OCI-LY3 (cell line): ENCODE measurements at regions not wholly inside any gene's neighbourhood (a gene's known extent, or its start where the extent isn't known, plus 50 kb on each side); places are given as distances from the start of the nearest gene placed in this dataset.

Experiments used
- H2AFZ ChIP-seq: fragments of 200-600, 300-600 bp; shearing (Covaris generic); 2 replicates; pipeline ENCODE4 v1.6.0; 2014; ENCODE audit warnings: antibody characterized with exemption, low read depth, low read length
- H3K27ac ChIP-seq: fragments of 200-600, 300-600 bp; sonication (generic); 2 replicates; pipeline ENCODE4 v1.5.1; 2014; ENCODE audit warnings: mild to moderate bottlenecking, low read length, moderate library complexity, mixed read lengths
- H3K27me3 ChIP-seq: fragments of 200-600, 300-600 bp; sonication (generic); 2 replicates; pipeline ENCODE4 v1.6.1; 2014; ENCODE audit warnings: low read depth, low read length, mixed read lengths
- H3K36me3 ChIP-seq: fragments of 200-600, 300-600 bp; sonication (generic); replicated peaks from 2 replicates; pipeline ENCODE3; 2014; ENCODE audit warnings: low read depth, low read length, mixed read lengths
- H3K4me1 ChIP-seq: fragments of 300-600, 200-600 bp; sonication (generic); 2 replicates; pipeline ENCODE4 v1.6.1; 2014; ENCODE audit warnings: low read length, mixed read lengths
- H3K4me2 ChIP-seq: fragments of 200-600, 300-600 bp; sonication (generic); 2 replicates; pipeline ENCODE4 v1.6.1; 2014; ENCODE audit warnings: low read length, mixed read lengths
- H3K4me3 ChIP-seq: fragments of 300-600, 200-600 bp; sonication (generic); 2 replicates; pipeline ENCODE4 v1.5.1; 2014; ENCODE audit warnings: antibody characterized with exemption, mild to moderate bottlenecking, low read length, moderate library complexity
- H3K79me2 ChIP-seq: fragments of 300-600, 200-600 bp; shearing (Covaris generic); 2 replicates; pipeline ENCODE4 v1.6.1; 2014; ENCODE audit warnings: mild to moderate bottlenecking, low read length, mixed read lengths
- H3K9ac ChIP-seq: fragments of 300-600, 200-600 bp; shearing (Covaris generic); 2 replicates; pipeline ENCODE4 v1.6.0; 2014; ENCODE audit warnings: mild to moderate bottlenecking, low read length, moderate library complexity
- H3K9me3 ChIP-seq: fragments of 200-600, 300-600 bp; shearing (Covaris generic); 2 replicates; pipeline ENCODE4 v1.6.1; 2014; ENCODE audit warnings: low read length, mixed read lengths; ENCODE audit not compliant: insufficient read depth
- H4K20me1 ChIP-seq: fragments of 200-600, 300-600 bp; sonication (generic); 2 replicates; pipeline ENCODE4 v1.6.1; 2016; ENCODE audit warnings: low read length, mixed read lengths; ENCODE audit not compliant: insufficient read depth
- EZH2phosphoT487 ChIP-seq: fragments of 200-600 bp; shearing (Covaris generic); IDR thresholded peaks from 2 replicates; pipeline ENCODE4 v1.6.1; 2018; ENCODE audit warnings: antibody characterized with exemption, mixed run types, low read depth
- TF ChIP-seq, protein P1 (sequence below): fragments of 200-600, 300-600 bp; sonication (generic); IDR thresholded peaks from 2 replicates; pipeline ENCODE4 v1.5.1; 2014; ENCODE audit warnings: antibody characterized with exemption, low read length, low read depth

DNA sequence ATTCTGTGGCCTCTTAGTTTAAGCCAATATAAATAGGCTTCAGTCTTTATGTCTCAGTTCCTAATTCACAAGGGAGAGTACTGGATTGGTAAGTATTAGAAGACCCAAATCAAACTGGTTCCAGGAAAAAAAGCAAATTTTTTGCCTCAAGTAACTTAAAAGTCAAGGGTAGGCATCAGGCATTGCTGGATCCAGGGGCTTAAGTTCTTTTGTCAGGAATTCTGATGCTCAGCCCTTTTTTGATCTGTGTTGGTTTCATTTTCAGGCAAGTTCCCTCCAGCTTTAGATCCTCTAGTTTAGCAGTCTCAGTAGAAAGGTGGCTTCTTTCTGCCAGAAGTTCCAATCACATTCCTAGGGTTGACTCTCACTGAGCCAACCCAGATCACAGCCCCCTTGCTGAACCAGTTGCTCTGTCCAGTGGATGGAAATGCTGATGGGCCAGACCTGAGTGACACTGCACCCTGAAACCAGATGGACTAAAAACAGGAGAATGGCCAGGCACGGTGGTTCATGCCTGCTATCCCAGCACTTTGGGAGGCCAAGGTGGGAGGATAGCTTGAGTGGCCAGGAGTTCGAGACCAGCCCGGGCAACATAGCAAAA is 253.5 kb downstream of the SHQ1 start:
- H4K20me1 ChIP-seq: no peaks in the 10 kb centered on the region

DNA sequence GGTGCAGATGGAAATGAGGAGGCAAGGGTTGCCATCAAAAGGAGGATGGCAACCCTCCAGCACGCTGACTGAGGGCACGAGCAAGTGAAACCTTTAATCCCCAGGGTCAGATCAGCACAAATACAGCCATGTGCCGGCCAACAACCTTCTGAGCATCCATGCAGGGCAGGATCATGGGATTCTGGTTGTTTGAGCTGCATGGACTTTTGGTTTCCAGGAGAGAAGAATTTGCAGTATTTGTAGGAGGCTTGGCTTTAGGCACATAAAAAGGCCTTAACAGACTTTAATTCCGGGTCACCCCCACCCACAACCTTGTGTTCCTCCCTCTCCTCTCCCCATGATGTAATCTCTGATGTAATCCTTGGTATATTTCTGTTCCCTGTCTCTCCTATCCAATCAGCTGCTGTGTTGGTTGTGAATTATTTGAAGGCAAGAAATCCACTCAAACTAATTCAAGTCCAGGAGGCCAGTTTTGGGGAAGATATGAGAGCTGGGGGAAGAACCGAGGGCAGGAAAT is 254.3 kb downstream of the SHQ1 start:
- Histone ChIP-seq H3K4me3 (no peak overlapping the region), H3K4me1 (no peaks in the 10 kb centered on the region), H3K4me2 (no peak overlapping the region)

More for the DNA sequence above, 253.5 kb downstream of the SHQ1 start:
- no peaks in the 10 kb centered on the region for H3K79me2 ChIP-seq
- no peak overlapping the region for H3K27ac ChIP-seq
- TF ChIP-seq EZH2phosphoT487: no peak
- TF ChIP-seq, protein P1, sequence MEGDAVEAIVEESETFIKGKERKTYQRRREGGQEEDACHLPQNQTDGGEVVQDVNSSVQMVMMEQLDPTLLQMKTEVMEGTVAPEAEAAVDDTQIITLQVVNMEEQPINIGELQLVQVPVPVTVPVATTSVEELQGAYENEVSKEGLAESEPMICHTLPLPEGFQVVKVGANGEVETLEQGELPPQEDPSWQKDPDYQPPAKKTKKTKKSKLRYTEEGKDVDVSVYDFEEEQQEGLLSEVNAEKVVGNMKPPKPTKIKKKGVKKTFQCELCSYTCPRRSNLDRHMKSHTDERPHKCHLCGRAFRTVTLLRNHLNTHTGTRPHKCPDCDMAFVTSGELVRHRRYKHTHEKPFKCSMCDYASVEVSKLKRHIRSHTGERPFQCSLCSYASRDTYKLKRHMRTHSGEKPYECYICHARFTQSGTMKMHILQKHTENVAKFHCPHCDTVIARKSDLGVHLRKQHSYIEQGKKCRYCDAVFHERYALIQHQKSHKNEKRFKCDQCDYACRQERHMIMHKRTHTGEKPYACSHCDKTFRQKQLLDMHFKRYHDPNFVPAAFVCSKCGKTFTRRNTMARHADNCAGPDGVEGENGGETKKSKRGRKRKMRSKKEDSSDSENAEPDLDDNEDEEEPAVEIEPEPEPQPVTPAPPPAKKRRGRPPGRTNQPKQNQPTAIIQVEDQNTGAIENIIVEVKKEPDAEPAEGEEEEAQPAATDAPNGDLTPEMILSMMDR: no peak
- H3K36me3 ChIP-seq: no peaks in the 10 kb centered on the region
- no peak overlapping the region for H3K9ac ChIP-seq
- H3K4me2 ChIP-seq: no peak overlapping the region
- H3K9me3 ChIP-seq: no peaks in the 10 kb centered on the region
- H3K4me1 ChIP-seq: no peaks in the 10 kb centered on the region
- no peak overlapping the region for H3K4me3 ChIP-seq
- H2AFZ ChIP-seq: no peak overlapping the region
- H3K27me3 ChIP-seq: peaks cover 20% of the 10 kb centered on the region

DNA sequence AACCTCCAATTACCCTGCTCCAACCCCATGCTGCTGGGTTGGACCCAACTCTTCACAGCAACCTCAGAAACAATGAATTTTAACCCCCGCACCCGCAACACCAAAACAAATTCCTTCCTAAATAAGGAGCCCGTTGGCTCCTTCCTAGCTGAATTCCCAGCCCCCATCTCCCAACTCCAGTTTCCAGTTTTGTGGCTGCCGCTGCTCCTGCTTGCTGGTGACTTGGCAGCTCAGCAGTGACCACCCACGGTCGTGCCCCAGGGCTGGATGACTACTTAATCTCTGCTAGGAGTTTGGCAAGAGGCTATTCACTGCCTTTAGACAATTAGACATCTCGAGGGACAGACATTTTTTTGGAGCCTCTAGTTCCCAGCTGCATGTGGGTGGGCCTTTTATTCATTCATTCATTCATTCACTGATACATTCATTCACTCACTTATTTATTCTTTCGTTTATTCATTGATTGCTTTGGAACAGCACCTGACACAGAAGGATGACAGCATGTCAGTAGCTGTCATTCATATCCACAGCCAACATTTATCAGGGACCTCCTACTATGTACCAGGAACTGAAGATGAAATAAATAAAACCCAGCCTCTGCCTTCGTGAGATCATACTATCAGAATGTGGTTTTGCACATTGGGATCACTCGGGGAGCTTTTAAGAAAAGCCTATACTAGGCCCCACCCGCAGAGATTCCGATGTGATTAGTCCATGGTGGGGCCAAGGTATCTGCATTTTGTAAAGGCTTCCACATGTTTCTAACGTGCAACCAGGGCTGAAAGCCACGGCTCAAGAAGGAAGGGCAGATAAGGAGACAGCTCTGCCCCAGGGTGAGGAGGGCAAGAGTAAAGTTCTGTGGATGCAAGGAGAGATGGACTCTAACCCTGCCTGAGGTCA is 256.5 kb downstream of the SHQ1 start:
- Histone ChIP-seq H3K4me1 (no peaks in the 10 kb centered on the region), H3K4me3 (no peak overlapping the region), H3K9me3 (no peaks in the 10 kb centered on the region), H3K36me3 (no peaks in the 10 kb centered on the region), H3K4me2 (no peak overlapping the region), H3K9ac (no peak overlapping the region), H3K27ac (no peak overlapping the region), H2AFZ (no peak overlapping the region), H3K27me3 (peaks cover 7% of the 10 kb centered on the region; the same call in 1 of the 2 replicates), H4K20me1 (0 out of 2 replicates have a peak, but pooled peaks cover 3% of the 10 kb centered on the region), H3K79me2 (no peaks in the 10 kb centered on the region)
- TF ChIP-seq EZH2phosphoT487: no peak
- TF ChIP-seq, protein P1: no peak

More for the DNA sequence above, 254.3 kb downstream of the SHQ1 start:
- Histone ChIP-seq H3K27me3 (peaks cover 16% of the 10 kb centered on the region), H2AFZ (no peak overlapping the region), H4K20me1 (no peaks in the 10 kb centered on the region), H3K36me3 (no peaks in the 10 kb centered on the region), H3K79me2 (no peaks in the 10 kb centered on the region), H3K9ac (no peak overlapping the region), H3K9me3 (no peaks in the 10 kb centered on the region), H3K27ac (no peak overlapping the region)
- TF ChIP-seq, protein P1: no peak
- TF ChIP-seq EZH2phosphoT487: no peak

DNA sequence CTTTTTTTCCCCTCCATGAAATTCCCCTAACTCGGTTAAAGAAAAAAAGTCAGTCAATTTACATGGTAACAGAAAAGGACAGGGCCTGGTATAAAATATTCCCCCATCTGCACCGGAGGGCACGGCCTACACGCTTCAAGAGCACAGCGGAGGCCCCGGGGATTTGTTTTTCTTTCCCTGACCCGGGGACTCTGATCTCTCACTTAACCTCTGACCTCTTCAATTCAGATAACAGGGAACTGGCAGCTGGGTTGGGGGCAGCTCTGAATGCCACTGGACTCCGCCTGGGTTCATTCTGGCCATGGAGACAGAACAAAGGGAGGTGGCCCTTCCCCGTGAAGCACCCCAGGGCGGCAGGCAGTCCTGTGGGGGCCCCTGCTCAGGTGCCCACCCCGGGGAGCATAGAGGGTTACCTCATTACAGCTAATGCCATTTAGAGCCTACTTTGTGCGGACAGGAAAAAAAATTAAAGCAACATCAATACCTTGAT is 257.5 kb downstream of the SHQ1 start:
- TF ChIP-seq, protein P1: no peak
- TF ChIP-seq EZH2phosphoT487: no peak
- 0 out of 2 replicates have a peak, but pooled peaks cover 3% of the 10 kb centered on the region for H4K20me1 ChIP-seq
- H3K9ac ChIP-seq: no peak overlapping the region
- no peak overlapping the region for H2AFZ ChIP-seq
- H3K79me2 ChIP-seq: no peaks in the 10 kb centered on the region
- H3K4me3 ChIP-seq: no peak overlapping the region
- H3K27me3 ChIP-seq: peaks cover 7% of the 10 kb centered on the region; the same call in 1 of the 2 replicates
- no peaks in the 10 kb centered on the region for H3K36me3 ChIP-seq
- H3K4me2 ChIP-seq: no peak overlapping the region
- H3K4me1 ChIP-seq: no peaks in the 10 kb centered on the region
- H3K9me3 ChIP-seq: no peaks in the 10 kb centered on the region
- no peak overlapping the region for H3K27ac ChIP-seq
